ENCODE measurements at regions not wholly inside any gene's neighbourhood (a gene's known extent, or its start where the extent isn't known, plus 50 kb on each side); places are given as distances from the start of the nearest gene placed in this dataset.

DNA sequence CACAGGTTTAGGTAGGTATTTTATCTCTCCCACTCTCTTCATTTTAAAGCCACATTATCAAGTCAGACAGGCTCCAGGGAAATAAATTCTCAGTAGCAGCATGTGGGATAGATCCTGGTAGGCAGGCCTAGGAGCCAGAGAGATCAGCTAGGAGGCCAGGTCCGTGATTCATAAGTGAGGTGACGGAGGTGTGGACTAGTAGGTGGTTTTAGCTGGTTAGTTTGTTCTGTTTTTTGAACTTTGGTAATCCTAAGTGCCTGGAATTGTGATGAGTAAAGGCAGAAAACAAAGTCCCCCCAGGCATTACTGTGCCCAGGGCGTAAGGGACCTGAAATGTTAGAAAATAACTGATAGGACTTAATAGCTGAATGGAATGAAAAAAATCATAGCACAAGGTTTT is 53.6 kb upstream of the E2F3 start:
- DNase-seq (ENCODE audit: low spot score) = no peak
- in situ Hi-C loops (cut with MboI; ENCODE audit: low pct_unique_long_range_greater_than_20kb, low sequenced_read_pairs, unreplicated experiment) = no loop called here
- TF ChIP-seq, protein P1, sequence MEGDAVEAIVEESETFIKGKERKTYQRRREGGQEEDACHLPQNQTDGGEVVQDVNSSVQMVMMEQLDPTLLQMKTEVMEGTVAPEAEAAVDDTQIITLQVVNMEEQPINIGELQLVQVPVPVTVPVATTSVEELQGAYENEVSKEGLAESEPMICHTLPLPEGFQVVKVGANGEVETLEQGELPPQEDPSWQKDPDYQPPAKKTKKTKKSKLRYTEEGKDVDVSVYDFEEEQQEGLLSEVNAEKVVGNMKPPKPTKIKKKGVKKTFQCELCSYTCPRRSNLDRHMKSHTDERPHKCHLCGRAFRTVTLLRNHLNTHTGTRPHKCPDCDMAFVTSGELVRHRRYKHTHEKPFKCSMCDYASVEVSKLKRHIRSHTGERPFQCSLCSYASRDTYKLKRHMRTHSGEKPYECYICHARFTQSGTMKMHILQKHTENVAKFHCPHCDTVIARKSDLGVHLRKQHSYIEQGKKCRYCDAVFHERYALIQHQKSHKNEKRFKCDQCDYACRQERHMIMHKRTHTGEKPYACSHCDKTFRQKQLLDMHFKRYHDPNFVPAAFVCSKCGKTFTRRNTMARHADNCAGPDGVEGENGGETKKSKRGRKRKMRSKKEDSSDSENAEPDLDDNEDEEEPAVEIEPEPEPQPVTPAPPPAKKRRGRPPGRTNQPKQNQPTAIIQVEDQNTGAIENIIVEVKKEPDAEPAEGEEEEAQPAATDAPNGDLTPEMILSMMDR (IDR thresholded peaks at IDR 0.05; ENCODE audit: extremely low read depth, insufficient read depth, missing control alignments) = no peak

DNA sequence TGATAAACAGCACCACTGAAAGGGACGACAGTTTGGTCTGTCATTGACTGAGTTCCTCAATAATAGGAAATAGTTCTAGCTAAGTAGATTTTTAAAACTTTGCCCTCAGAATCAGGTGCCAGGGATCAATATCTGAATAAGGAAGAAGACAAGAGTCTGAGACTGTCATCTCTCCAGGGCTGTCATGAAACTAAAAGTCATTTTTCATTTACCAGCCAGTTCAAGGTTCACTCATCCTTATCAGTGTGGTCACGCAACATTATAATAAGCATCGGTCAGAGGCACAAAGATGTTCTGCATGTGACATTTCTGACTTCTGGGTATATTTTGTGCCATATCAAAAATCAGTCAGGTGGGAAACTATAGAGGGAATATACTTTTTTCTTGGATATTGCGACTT is 52.5 kb upstream of the E2F3 start:
- TF ChIP-seq, protein P1 (IDR thresholded peaks at IDR 0.05; ENCODE audit: extremely low read depth, insufficient read depth, missing control alignments) = no peak
- no peak for DNase-seq (ENCODE audit: low spot score)
- in situ Hi-C loops (cut with MboI; ENCODE audit: low pct_unique_long_range_greater_than_20kb, low sequenced_read_pairs, unreplicated experiment) = no loop called here

DNA sequence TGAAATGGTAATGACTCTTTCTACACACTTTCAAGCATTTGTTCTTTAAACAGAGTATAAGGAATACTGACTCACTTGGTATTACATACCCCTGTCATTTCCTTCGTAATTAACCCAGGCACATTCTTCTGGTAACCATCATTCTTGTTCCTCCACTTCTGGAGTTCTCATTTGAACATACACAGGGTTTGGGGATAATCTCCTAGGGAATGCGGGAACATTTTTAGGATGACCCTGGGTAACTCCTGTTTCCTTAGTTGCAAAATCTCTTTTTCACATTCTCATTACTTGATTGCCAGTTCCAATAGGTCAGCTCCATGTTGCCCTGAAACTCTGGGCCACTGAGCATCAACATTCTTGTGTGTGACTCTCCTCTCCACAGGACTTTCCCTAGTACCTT is 51.5 kb upstream of the E2F3 start:
- in situ Hi-C loops (cut with MboI; ENCODE audit: low pct_unique_long_range_greater_than_20kb, low sequenced_read_pairs, unreplicated experiment) = no loop called here
- no peak for DNase-seq (ENCODE audit: low spot score)
- TF ChIP-seq, protein P1 (IDR thresholded peaks at IDR 0.05; ENCODE audit: extremely low read depth, insufficient read depth, missing control alignments) = no peak

- in situ Hi-C loops (cut with MboI; ENCODE audit: low pct_unique_long_range_greater_than_20kb, low sequenced_read_pairs, unreplicated experiment) = no loop called here
- DNase-seq (ENCODE audit: low spot score) = no peak
- TF ChIP-seq, protein P1 (IDR thresholded peaks at IDR 0.05; ENCODE audit: extremely low read depth, insufficient read depth, missing control alignments) = no peak
These were observed 50.1 kb upstream of the E2F3 start for GRCh38 chr6:20351534-20351933.
